HG02938 (cell line): ENCODE measurements at regions not wholly inside any gene's neighbourhood (a gene's known extent, or its start where the extent isn't known, plus 50 kb on each side); places are given as distances from the start of the nearest gene placed in this dataset.

Source experiments
- ATAC-seq: cut with Tn5 transposase; IDR thresholded peaks from one replicate; pipeline ENCODE4 v1.9.1; 2021; ENCODE audit warnings: mild to moderate bottlenecking, moderate library complexity; ENCODE audit not compliant: unreplicated experiment

DNA sequence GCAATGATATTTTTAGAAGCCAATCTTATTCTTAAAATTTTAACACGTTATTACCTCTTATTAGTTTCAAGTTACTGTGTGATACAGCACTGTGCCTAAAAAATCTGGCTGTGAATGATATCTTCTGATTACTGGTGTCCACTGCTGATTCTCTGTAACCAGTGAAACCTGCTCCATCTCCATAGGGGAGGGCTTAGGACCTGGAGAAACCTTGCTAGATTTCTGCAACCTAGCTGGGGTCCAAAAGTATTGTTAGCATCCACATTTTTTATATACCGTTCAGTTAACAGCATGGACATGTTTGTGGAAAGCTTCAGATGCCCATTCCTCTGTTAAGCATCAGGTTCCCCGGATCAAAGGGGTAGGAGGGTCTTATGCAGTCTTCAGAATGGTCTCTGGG, 193.9 kb upstream of the TOPAZ1 start:
- no peak for ATAC-seq

DNA sequence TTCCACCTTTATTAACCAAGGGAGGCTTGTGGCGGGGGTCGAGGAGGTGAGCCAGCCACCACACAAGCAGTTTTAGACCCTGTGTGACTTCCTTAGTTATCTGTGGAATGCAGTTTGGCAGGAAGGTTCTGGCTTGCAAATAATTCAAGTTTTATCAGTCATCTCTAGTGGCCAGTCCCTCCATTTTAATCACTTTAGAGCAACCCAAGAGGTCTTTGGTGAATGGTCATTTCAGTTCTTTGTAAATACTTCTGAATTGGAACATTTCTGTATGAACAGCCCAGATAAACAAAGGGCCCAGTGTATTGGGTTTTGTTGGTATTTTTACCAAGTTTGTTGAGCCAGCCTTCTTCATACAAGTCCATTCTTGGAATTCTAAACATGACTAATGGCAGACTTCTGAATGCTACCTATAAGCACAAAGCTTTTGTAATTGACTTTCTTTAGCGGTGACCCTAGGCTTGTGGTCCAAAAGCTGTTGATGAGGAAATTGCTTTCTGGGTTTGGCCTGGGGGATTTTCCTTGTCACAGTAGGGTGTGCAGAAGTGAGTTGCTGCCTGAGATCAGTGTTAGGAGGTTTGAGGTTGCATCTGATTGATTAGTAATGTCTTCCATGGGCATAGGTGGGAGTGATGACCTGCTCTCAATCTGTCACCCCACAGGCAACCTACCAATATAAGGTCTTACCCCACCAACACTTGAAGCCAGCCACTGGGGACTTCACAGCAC, 193.3 kb upstream of the TOPAZ1 start:
- no peak for ATAC-seq

DNA sequence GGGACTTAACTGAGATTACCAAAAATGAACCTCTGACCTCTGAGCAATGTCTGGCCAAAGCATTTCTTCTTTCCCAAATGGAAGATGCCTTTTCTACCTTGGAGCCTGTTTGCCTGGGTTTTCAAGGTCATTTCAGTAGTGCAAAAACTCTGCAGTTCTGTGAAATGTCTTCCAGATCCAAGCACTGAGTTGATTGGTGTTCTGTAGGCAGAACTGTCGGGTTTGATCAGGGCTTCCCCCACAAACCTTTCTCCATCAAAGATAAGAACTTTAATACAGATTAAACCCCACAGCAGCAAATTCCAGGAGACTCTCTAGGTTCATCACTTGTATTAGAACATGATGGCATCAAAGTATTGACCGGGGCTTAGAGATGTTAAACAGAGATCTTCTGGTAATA, 192.7 kb upstream of the TOPAZ1 start:
- no peak for ATAC-seq

DNA sequence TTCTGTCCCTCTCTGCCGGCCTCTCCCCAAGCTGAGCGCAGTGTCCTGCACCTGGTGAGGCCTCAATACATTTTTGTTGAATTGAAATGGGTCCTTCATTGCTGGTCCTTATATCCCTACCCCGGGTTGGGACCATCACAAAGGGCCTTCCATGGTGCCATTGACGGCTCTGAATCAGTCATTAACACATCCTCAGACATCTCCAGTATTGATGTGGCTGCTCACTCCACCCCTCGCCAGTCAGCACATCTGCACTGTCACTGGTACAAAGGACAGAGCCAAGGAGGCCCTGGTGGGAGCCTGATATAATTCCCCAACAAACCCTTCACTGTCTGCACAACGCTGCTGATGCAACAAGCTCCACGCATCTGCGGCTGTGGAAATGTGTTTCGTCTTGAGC, 191.6 kb upstream of the TOPAZ1 start:
- no peak for ATAC-seq

DNA sequence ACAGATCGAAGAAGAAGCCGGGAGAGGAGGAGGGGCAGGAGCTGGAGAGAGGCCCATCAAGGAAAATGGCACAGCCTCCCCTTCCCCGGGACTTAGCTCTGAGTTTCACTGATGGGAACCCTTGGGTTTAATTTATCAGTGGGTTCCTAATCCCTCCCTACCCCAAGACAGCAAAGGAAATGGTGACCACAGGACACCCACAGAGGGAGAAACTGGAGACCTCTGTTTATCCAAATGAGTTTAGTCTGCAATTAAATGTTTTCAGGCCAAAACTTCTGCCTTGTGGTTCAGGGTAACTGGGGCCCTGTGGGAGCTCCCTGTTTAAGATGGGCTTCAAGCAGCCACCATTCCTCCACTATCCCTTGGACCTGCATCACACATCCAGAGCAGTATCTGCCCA, 190.8 kb upstream of the TOPAZ1 start:
- ATAC-seq: no peak

DNA sequence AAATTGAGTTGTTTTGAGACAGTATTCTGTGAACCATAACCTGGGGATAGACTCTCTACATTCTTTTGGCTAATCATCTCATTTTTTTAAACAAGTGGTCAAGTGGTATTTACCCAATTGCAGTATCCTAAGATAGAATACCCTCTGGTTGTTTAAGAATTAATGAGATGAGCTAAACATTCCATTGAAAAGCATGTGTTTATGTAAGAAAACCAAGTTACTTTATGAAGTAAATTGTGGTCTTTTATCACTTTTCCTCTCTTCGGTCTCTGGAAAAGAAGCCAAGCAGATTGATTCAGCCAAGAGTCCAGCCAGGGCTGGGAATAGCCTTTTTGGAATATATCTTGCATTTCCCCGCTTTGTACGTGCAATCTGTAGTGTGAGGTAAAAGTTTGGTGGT, 185.7 kb upstream of the TOPAZ1 start:
- ATAC-seq: no peak

DNA sequence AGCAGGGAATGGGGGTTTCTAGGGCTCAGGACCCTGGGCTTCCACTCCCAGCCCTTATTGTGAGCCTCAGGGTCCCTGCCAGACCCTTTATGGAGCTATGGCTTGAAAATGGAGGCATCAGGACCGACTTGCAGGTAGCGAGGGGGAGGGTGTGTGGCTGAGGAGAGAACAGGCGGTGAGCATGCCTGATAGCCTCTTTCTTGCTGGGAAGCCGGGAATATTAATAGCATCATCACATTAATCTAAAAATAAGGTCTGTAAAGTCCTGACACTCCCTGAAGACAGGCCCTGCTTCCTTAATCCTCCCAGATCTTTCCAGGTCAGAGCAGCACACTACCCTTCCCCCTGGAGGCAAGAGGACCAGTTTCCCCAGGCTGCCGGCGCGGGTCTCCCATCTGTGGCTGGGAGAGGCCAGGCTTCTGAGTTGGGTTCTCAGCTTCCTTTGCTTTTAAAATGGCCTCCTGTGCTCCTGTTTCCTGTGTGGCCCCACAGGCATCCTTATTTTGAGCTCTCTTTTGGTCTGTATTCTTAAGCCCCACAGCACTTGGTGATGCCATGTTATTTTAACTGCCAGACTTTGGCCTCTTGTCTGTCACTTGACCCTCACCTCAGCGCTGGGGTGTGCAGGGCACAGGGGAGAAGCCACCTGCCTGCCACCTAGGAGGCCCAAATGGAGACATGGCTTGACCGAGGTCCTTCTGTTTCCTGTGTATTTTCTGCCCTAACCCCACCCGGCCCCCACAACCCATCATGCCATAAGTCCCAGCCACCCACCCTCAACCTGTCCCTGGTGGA, 185.0 kb upstream of the TOPAZ1 start:
- no peak for ATAC-seq

DNA sequence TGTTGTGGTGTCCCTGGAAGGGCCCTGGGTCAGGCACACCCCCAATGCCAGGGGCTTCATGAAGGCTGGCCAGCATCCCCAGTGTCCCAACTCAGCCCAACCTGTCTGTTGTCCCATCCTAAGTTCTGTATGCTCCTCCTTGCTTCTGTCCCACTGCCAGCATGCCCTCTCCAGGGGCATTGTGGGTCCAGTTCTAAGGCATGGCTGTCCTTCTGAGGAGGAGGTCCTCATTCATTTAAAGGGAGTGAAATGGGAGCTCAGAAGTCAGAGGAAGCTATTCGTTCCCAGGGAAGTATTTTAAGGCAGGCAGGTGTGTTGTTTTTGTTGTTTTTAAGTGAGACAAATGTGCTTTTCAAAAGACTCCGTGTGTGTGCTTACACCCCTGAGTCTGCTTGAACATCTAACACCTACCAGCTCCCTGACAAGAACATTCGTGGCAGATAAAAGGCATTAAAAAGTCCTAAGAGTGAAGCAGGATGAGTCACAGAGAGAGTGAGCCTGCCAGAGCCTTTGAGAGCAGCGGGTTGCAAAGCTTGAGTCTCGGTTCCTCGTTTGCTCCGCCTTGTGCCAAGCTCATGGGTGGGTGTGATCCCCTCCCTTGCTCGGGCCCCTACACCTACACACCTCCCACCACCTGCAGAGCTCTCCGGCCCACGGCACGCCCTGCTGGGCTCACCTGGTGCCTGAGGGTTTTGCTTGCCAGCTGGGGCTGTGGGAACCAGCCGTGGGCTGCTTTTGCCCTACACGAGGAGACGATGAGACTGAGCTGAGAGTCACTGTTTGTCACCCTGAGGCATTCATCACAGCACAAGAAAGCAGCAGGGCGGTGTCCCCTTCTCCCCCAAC, 183.4 kb upstream of the TOPAZ1 start:
- peak; percentile 92 for ATAC-seq

DNA sequence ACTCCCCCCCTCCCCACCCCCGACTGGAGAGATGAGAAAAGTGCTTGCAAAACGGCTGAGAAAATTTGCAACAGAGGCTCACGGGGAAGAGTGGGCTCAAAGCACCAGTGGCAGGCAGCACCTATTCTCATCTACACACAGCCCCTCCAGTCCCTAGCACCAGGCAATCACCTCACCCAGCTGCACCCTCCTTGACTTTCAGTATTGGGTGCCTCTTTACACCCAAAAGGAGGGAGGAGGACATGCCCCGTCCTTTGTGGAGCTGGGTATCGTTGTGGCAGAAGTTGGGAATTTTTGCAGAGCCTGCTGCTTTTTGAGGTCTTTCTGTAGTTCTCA, 182.8 kb upstream of the TOPAZ1 start:
- peak; percentile 11 for ATAC-seq

DNA sequence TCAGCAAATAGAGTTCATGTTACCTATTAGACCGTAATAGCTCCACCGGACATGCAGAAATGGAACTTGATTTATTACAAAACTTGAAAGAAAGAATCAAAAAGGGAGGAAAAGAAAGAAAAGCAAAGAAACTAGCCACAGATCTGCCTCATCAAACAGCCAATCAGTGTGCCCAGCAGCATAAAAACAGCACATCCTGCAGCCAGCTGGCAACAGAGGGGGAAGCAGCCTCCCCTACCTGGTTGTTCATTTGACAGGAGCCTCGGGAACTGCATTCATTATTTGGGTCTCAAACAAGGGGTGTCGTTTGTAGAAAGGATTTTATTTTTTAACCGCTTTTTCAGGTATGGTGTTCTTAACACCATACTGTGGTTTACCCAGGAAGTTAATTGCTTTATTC, 181.5 kb upstream of the TOPAZ1 start:
- ATAC-seq: no peak

DNA sequence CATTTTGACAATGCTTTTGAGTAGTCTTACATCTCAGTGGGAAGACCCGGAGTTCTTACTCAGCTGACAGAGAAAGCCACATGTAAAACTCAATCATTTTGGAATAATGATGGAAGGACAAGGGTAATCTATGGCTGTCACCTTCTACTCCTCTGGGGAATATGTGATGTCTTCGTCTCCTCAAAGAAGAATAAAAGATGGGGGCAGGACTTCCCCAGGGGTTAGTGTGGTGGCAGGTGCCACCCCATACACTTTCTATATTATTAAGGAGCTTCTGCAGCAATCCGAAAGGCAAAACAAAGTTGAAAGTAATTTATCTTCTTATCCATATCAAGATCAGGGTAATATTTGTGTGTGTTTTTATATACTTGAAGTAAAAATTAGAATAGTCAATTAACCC, 180.4 kb upstream of the TOPAZ1 start:
- no peak for ATAC-seq

DNA sequence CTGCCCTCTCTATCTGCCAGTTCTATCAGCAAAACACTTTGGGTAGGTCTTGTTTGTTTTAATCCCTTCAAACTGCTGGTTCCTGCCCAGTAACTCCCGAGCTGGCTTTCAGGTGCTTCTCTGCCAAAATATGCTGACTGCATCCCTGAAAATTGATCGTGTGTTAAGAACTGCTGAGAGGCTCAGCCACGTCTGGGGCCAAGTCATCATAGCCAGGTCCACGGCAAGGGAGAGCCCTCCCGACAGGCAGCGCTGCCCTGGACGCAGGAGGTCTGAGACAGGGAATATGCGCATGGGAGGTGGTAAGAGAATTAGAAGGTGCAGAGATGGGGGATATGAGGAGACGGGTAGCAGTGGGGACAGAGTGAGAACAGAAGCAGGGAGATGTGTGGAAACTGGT, 179.7 kb upstream of the TOPAZ1 start:
- no peak for ATAC-seq

DNA sequence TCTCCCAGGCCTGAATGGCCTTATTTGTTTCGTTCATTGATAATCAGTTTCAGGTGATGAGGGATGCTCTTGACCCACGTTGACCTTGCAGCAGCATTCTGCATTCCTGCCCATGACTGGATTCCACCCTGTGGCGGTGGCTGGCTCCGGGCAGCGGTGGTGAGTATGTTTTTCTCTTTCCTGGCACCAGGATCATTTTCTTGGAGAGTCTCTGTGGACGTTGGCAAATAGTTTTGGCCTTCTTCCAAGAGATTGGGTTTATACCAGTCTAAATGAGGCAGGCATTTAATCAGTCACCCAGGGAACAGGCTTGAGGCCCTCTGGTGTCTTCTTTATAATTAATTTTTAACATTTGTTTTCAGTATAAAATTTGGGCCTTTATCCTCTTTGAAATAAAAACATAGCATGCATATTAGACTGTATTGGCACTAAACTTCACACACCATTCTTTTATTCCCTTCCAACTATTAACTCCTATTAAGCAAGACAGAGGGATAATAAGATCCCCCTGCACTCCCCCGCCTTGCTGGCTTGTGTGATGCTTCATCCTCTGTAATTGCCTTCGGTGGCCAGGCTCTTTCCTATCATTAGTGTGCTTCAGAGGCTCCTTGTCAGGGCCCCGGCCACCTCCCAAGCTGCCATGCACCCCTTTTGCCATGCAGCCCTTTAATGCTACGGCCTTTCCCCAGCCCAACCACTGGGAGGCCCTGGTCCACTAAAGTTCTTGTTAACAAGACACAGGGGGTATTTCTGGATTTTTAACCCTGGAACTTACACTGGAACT, 176.2 kb upstream of the TOPAZ1 start:
- no peak for ATAC-seq

DNA sequence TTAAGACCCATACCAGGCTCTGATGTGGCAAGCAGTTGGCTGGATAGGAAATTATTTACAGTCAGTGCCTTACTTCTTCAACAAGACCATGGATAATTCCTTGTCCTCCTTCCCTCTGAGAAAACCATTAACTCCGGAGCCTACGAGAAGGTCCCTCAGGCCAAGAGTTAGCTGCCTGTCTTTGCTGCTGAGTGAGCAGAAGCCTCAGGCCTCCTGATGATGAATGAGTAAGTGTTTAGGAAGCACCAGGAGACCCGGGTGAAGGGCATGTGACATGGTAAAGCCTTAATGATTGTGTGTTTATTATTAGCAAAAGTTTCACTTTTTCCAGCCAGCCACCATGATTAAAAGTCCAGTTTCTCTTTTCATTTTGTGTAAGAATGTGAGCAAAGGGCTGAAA, 174.9 kb upstream of the TOPAZ1 start:
- ATAC-seq: no peak

DNA sequence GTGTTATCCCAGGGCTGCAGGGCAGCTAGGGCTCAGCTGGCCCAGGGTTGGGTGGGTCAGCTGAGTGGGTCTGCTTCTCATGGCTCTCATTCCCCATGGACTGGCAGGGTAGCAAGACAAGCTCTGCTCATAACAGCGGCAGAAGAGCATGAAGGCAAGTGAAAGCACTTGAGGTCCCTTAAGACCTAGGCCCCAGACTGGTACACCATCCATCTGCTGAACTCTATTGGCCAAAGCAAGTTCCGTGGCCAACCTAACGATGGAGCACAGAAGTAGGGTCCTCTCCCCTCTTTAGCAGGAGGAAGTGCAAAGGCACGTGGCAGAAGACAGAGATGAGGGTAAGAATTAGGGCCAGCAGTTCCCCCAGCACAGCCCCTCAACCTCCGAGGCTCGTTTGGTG, 174.3 kb upstream of the TOPAZ1 start:
- ATAC-seq: no peak

DNA sequence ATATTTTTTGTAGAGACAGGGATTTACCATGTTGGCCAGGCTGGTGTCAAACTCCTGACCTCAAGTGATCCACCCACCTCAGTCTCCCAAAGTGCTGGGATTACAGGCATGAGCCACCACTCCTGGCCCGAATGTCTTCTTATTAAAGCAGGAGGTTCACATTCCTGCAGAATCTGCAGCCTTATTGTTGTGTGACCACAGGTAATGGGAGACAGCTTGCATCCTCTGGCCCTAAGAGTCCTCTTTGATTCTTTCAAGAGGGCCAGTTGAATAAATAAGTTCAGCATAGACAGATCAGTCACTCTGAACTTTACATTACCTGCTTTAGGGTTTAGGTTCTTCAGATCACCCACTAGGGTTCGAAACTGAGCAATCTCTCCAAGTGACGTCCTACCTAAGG, 172.9 kb upstream of the TOPAZ1 start:
- ATAC-seq: no peak

DNA sequence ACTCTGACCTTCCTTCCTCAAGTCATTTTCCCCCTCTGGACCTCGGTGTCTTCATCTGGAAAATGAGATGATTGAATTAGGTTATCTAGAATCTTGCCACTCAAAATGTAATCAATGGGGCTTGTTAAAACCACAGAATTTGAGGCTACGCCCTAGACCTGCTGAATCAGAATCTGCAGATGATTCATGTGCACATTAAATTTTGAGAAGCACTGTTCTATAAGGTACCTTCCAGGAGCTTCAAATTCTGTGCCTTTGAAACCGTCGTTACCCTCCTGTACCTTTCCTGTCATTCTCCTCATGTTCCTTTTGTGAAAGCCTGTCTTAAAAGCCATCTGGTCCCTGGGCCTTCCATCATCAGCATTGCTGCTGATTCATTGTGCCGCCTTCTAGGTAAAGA, 172.4 kb upstream of the TOPAZ1 start:
- no peak for ATAC-seq

DNA sequence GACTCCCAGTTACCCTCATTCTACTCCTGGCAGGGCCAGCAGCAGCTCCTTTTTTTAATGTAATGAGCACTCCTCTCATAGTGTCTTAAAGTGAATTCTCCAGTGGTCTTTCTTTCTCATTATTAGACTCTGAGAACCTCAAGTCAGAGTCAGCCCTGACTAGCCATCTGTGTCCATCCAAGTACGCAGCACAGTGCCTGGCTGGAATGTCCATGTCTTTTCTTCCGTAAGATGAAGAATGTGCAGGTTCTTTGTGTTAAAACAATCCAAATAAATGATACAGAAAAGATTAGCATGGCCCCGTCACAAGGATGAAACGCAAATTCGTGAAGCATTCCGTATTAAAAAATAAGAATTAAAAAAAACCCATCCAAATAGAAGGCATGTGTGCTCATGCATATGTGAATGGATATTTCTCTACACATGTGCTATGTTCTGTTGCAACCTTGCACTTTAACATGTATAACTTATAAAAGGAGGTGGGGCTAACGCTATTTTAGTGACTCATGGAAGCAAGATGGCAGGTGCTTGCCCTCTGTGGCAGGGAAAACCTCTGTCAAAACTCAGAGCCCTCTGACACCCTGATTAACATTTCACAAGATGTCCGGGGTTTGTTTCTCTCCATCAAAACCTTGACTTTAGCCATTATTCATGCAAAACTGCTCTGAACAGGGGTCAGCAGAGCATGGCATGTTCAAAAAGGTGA, 170.7 kb upstream of the TOPAZ1 start:
- ATAC-seq: no peak

DNA sequence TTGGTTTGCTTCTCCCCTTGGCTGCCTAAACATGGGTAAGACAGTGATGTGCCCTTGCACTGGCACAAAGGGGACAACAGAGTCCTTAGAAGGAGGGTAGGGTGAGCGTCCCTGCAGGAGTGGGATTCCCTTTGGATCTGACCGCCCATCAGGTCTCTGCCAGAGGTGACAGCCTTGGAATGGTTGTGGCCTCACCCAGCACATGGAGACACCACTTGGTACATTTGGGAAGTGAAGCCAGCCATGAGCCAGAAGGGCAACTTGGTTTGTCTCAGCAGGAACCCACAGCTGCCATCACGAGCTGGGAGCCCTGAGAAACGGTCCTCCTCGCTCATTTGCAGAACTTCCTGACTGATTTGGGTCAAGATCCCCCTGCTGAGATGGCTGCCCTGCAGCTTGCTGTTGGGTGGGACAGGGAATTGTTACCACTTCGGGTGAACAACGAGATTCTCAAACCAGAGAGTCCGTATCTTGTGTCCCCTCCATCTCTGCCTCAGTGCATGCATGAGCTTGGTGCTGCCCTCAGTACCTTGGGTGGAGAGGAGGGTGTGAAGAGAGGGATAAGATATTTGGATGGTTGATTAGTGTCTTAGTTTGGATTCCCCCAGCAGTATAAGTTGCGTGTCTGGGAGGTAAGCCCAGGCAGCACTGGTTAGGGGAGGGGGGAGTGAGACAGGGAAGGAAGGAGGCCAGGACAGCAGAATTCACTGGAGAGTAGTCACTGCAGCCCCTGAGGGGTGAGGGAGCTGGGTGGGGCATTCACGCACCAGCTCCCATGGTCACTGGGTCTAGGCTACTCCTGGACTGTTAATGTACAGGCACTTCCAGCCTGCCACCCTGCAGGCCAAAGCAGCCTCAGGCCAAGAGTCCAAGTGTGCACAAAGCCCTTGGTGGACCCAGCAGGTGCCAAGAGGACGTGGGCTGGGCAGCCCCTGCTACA, 168.8 kb upstream of the TOPAZ1 start:
- no peak for ATAC-seq
